Smooth muscle cell (in vitro differentiated cells): ENCODE measurements at regions not wholly inside any gene's neighbourhood (a gene's known extent, or its start where the extent isn't known, plus 50 kb on each side); places are given as distances from the start of the nearest gene placed in this dataset.

Experiments used
- DNase-seq: peaks from one replicate; lab custom pipeline; 2025; ENCODE audit not compliant: unreplicated experiment; lab: John Stamatoyannopoulos, UW
- H2AFZ ChIP-seq: fragments of 200-600 bp; sonication (generic); 2 replicates; pipeline ENCODE4 v1.6.0; 2016; ENCODE audit warnings: antibody characterized with exemption, low read depth, mild to moderate bottlenecking
- H3F3A ChIP-seq: fragments of 200-600 bp; sonication (generic); 2 replicates; pipeline ENCODE4 v1.6.0; 2017; ENCODE audit warnings: antibody characterized with exemption, low read depth
- H3K27ac ChIP-seq: fragments of 200-600 bp; sonication (generic); 2 replicates; pipeline ENCODE4 v1.5.1; 2016; ENCODE audit warnings: low read depth, mild to moderate bottlenecking
- H3K27me3 ChIP-seq: fragments of 200-600 bp; sonication (generic); 2 replicates; pipeline ENCODE4 v1.6.1; 2016; ENCODE audit warnings: low read depth, mild to moderate bottlenecking
- H3K36me3 ChIP-seq: fragments of 200-600 bp; sonication (generic); 2 replicates; pipeline ENCODE4 v1.5.1; 2016; ENCODE audit warnings: low read depth
- H3K4me1 ChIP-seq: fragments of 200-600 bp; sonication (generic); 2 replicates; pipeline ENCODE4 v1.5.1; 2016; ENCODE audit warnings: low read depth
- H3K4me2 ChIP-seq: fragments of 200-600 bp; sonication (generic); 2 replicates; pipeline ENCODE4 v1.6.0; 2016; ENCODE audit warnings: mild to moderate bottlenecking
- H3K4me3 ChIP-seq: fragments of 200-600 bp; sonication (generic); 2 replicates; pipeline ENCODE4 v1.5.1; 2016; ENCODE audit warnings: mild to moderate bottlenecking
- H3K79me2 ChIP-seq: fragments of 200-600 bp; sonication (generic); 2 replicates; pipeline ENCODE4 v1.6.0; 2016; ENCODE audit warnings: low read depth, mild to moderate bottlenecking
- H3K9ac ChIP-seq: fragments of 200-600 bp; sonication (generic); 2 replicates; pipeline ENCODE4 v1.6.0; 2016; ENCODE audit warnings: low read depth
- H3K9me3 ChIP-seq: fragments of 200-600 bp; sonication (generic); replicated peaks from 2 replicates; pipeline ENCODE4 v1.5.1; 2016; ENCODE audit warnings: low read depth
- H4K20me1 ChIP-seq: fragments of 200-600 bp; sonication (generic); 2 replicates; pipeline ENCODE4 v1.6.0; 2016; ENCODE audit warnings: low read depth
- CTCF ChIP-seq: fragments of 200-600 bp; sonication (generic); IDR thresholded peaks from 2 replicates; pipeline ENCODE4 v1.5.1; 2017; ENCODE audit warnings: borderline replicate concordance, mild to moderate bottlenecking, antibody characterized with exemption; ENCODE audit not compliant: insufficient read depth, poor library complexity, severe bottlenecking
- WGBS: methylation state at CpG from one replicate; pipeline ENCODE4 v1.1.7; 2016; ENCODE audit warnings: low lambda C conversion rate; 5-methylcytosine and 5-hydroxymethylcytosine counted together

DNA sequence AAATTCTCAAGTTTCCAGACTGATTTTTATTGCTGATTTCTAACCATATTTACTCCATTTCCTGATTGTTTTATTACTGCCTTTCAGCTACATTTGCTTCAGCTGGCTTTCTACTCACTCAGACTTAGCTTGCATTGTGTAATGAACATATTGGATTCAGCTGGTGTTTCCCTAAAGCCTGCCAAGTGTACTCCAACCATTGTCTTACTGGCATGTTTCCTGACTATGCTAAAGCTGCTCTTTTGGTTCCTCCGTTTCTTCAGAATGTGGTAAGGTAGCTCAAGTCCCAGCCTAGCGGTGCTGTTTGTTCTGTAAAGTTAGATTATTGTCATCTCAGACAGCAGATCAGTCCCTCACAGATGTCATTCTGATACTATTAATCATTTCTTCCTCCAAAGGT, 53.1 kb upstream of the GLRA2 start:
- Histone ChIP-seq H3K79me2 (no peaks in the 10 kb centered on the region), H3K4me2 (no peak overlapping the region), H4K20me1 (no peaks in the 10 kb centered on the region), H2AFZ (no peak overlapping the region), H3K36me3 (no peaks in the 10 kb centered on the region), H3K9ac (no peak overlapping the region), H3K27ac (no peak overlapping the region), H3K27me3 (no peaks in the 10 kb centered on the region), H3K4me3 (no peak overlapping the region), H3F3A (no peaks in the 10 kb centered on the region), H3K4me1 (no peaks in the 10 kb centered on the region), H3K9me3 (no peaks in the 10 kb centered on the region)
- no peak for DNase-seq
- WGBS: 57% methylated on average over 2 of the region's 2 CpGs
- TF ChIP-seq CTCF: no peak

- WGBS: 82% methylated on average over 2 of the region's 2 CpGs
- H3K9ac ChIP-seq: no peak overlapping the region
- H3K9me3 ChIP-seq: no peaks in the 10 kb centered on the region
- H3K36me3 ChIP-seq: no peaks in the 10 kb centered on the region
- H3K4me1 ChIP-seq: no peaks in the 10 kb centered on the region
- no peak overlapping the region for H3K4me3 ChIP-seq
- DNase-seq: no peak
- H3K4me2 ChIP-seq: no peak overlapping the region
- H3F3A ChIP-seq: no peaks in the 10 kb centered on the region
- no peak for TF ChIP-seq CTCF
- no peak overlapping the region for H2AFZ ChIP-seq
- H3K79me2 ChIP-seq: no peaks in the 10 kb centered on the region
- no peaks in the 10 kb centered on the region for H4K20me1 ChIP-seq
- H3K27ac ChIP-seq: no peak overlapping the region
- no peaks in the 10 kb centered on the region for H3K27me3 ChIP-seq
These were observed 79.6 kb upstream of the GLRA2 start for GRCh38 chrX:14449773-14450172.

DNA sequence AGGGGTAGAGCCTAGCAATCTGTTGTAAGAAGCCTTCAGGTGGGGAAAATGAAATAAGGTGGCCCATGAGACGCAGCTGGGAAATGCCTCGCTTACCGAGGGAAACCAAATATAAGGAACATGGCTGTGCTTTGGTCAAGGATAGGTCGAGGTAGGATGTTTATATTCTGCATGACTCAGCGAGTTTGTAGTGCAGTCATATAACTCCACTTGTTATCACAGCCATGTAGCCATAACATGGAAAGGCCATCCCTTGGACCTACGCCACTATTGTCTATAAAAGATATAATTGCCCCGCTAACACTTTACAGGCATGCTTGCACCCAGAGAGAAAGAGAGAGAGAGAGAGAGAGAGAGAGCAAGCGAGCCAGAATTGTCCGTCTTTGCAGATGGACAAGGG, 80.9 kb upstream of the GLRA2 start:
- Histone ChIP-seq H3K27ac (no peak overlapping the region), H4K20me1 (no peaks in the 10 kb centered on the region), H3K27me3 (no peaks in the 10 kb centered on the region), H3K4me2 (no peak overlapping the region), H3K9me3 (no peaks in the 10 kb centered on the region), H3K79me2 (no peaks in the 10 kb centered on the region), H3F3A (no peaks in the 10 kb centered on the region), H2AFZ (no peak overlapping the region), H3K4me3 (no peak overlapping the region), H3K4me1 (no peaks in the 10 kb centered on the region), H3K9ac (no peak overlapping the region), H3K36me3 (no peaks in the 10 kb centered on the region)
- WGBS: 81% methylated on average over 9 of the region's 9 CpGs
- DNase-seq: no peak
- TF ChIP-seq CTCF: no peak

DNA sequence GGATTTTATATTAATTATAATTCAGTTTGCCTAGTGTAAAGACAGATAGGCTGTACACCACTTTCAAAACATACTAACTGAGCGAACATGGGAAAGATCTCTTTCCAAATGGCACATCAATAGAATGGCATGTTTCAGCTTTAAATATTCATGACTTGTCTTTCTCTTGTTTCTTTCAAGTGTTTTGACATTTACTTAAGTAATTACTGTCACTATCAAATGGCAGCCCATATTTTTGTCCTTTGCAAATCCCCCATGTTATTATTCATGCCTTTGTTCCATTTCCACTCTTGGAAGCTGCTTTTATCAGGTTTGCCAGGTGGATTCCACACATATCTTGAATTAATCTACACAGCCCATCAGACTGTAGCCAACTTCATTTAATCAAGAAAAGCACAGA, 89.2 kb upstream of the GLRA2 start:
- Histone ChIP-seq H3F3A (no peaks in the 10 kb centered on the region), H3K36me3 (no peaks in the 10 kb centered on the region), H3K27me3 (no peaks in the 10 kb centered on the region), H4K20me1 (no peaks in the 10 kb centered on the region), H3K9me3 (peaks cover 7% of the 10 kb centered on the region), H3K27ac (no peak overlapping the region), H3K4me1 (no peaks in the 10 kb centered on the region), H3K4me2 (no peak overlapping the region), H2AFZ (no peak overlapping the region), H3K79me2 (no peaks in the 10 kb centered on the region), H3K4me3 (no peak overlapping the region), H3K9ac (no peak overlapping the region)
- no peak for TF ChIP-seq CTCF
- DNase-seq: no peak
- WGBS: 83% methylated on average over 1 of the region's 1 CpG
